Stimulated activated CD4-positive, alpha-beta T cell treated with anti-CD3 and anti-CD28 coated beads, Interleukin-12 subunit alpha, Interleukin-12 subunit beta, amount 100 ng/mL, for 48 hours (primary cell): ENCODE measurements at regions not wholly inside any gene's neighbourhood (a gene's known extent, or its start where the extent isn't known, plus 50 kb on each side); places are given as distances from the start of the nearest gene placed in this dataset.

ENCODE experiments used
- DNase-seq, 3 donors: peaks; one replicate each; pipeline ENCODE4 v3.0.0-alpha.2; 2020; ENCODE audit warnings: low read depth in 2 of 3, low spot score in 1 of 3

DNA sequence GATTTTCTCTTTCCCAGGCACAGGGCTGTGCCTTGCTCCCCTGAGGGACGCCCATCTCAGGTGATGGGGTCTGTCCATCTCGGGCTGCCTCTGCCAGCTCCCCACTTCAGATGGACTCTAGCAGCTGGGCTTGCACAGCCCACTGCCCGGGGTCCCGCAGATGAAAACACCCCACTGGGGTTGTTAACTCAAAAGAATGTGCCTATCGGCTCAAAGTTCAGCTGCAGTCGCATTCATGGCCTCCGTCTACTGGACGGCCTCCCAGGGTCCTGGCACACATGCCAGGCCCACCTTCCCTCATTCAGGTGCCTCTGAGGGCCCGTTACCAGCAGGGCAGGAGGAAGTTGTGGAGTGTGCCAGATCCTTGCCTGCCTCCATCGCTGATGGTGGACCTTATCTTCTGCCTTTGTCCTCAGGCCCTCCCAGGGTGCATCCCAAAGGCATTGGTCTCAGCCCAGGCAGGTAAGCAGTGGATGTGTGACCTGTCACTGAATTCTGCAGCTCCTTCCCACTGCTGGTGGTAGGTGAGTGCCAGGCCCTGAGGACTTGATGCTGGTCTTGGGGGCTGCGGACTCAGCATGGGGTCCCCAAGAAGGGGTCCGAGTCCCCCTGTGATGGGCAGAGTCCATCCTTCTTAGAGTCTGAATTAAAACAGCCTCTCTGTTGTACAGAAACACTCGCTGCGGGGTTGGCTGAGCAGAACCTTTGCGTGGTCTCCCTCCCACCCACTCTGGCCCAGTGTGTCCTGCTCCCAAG, 324.6 kb upstream of the DIO3 start:
- no peak for DNase-seq

- DNase-seq, result no peak
These were observed 324.1 kb upstream of the DIO3 start for GRCh38 chr14:101237252-101237616.

DNA sequence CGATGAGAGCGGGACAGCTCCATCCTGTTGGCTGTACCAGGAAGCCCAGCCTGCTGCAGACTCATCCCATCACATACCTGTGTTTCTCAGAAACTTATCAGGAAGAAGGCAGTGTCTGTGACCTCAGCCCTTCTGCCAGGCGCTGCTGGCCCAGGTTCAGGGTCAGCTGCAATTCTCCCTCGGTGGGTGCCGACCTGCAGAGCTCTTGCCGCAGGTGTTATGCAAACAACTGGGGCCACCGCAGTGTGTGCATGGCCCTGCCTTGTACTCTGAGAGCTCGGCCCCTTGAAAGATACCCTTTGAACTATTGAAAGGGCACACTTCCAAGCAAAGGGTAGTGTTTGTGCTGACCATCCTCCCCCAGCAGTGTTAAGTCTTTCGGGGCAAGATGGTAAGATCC, 322.2 kb upstream of the DIO3 start:
- DNase-seq, result no peak

GRCh38 chr14:101241147-101241546, 320.1 kb upstream of the DIO3 start:
- no peak for DNase-seq

GRCh38 chr14:101241807-101242278, 319.5 kb upstream of the DIO3 start:
- no peak for DNase-seq

DNA sequence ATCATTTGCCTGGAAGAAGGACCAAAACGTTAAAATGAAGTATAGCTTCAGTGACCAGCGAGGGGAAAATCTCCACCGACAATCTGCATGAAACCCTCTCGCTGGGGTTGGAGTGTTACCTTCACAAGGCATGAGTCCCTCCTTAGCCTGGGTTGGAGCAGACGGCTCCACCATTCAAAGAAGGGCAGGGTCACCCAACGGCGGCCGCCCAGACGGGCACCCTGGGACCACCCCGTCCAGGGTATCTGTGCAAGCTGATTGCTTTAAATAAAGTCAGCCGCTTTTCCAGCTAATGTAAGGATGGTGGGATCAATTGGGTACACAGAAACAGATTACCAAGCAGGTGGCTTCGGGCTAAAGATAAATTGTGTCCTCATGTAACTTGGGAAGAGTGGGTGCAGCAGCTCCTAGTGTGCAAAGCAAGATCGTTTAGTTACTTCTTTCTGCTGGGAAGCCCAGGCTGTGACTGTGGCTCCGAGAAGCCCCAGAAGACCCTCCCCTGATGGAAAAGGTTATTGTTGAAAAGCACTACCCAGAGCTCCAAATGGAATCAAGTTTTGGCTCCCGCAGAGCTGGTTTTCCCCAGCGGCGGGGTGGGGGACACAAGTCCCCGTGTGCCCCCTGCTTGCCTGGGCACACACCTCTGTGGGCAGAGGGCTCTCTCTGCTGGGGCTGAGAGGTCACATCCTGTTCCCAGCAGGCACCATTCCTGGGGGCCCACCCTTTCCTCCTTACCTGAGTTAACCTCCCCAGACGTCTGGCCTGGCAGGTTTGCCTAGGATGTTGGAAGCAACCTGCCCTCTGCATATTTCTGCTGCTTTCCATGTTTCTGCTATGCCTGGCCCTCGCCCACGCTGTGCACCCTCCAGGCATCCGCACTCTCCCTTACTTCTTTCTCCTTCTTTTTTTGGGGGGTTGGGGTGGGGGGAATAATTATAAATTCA, 318.6 kb upstream of the DIO3 start:
- no peak for DNase-seq

DNA sequence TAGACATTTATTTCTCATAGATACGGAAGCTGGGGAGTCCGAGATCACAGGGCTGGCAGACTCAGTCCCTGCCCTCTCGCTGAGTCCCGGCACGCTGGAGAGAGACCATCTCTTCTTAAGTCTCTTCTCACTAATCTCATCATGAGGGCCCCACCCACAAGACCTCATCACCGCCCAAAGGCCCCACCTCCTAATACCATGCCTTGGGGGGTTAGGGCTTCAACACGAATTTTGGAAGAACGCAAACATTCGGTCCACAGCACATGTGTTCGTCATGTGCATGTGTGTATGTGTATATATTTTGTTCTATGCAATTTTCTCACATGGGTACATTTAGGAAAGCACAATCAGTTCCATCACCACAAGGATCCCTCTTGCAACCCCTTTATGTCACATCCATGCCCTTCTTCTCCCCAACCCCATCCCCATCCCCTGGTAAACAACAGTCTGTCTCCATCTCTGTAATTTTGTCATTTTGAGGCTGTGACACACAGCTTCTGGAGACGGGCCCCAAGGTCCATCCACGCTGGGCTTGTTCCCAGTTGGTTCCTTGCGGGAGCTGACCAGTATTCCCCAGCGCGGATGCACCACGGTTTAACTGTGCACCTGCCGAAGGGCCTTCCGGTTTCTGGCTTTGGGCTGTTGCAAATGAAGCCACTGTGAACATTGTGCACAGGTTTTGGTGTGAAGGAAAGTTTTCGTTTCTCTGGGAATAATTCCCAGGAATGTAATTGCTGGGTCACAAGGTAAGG, 317.5 kb upstream of the DIO3 start:
- no peak for DNase-seq

- no peak for DNase-seq
These were observed 314.1 kb upstream of the DIO3 start for GRCh38 chr14:101246894-101247841.

DNA sequence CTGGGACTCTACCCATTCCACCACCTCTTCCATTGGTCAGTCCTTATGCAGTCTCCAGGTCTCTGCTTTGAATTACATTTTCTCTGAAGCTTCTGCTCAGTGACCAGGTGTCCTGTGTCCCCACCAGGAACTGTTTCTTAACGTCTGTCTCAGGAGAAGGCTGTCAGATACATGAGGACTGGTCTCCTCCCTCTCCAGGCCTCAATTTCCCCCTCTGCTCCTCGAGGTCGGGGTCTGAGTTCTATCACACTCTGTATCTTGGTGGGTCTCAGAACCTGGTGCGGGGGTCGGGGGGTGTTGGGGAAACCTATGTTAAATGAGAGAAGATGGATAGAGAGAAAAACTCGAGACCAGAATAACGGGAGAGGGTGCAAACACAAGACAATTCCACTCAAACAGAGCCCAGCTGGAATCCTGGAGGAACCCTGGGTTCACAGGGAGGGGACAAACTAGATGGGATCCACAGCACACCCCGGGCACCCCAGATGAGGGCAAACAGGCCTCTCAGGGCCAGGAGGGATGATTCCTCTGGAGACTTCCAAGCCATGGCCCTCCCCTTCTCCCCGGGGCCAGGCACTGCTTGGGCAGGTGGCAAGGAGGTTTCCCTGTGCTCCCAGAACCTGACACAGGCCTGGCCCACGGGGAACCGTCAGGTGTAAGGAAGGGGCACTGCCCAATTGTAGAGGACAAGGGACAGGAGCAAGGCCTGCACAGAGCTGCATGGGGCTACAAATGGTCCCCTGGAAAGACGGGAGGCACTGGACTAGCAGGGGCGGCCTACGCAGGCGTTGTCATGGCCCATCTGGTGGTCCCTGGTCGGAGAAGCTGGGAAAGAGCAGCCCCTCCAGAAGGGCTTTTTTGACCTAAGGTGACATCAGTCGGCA, 313.2 kb upstream of the DIO3 start:
- no peak for DNase-seq

DNA sequence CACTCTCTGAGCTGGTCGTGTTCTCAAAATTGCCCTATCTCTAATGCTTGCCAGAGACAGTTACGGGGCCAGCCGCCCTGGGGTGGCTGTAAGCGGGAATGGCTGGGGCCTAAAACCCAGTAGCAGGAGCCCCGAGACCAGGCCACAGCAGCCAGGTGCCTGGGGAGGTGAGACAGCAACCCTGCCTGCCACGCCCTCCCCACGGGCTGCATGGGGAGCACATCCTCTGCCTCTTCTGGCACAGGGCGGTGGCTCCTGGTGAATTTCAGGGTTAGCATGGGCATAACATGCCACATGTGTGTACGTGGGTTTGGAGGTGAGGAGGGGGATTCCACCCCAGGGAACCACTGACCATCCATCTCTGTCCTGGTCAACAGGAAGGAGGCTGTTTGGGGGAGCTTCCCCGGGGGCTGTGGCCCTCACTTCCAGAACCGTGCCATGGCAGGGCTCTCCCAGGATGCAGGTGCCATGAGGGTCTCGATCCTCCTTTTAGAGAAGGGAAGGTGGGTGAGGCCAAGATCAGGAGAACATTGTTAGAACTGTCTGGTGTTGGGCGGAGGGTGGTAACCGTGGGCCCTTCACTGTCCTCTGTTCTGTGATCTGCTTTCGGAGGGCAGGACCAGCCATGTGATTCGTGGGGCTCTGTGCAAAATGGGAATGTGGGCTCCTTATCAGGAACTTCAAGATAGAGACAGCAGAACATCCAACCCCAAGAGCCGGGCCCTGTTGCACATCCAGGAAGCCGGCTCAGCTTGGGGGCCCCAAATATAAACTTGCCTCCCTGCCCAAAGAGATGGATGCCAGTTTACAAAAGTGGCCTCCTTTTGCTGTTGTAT, 312.2 kb upstream of the DIO3 start:
- DNase-seq, result no peak

DNA sequence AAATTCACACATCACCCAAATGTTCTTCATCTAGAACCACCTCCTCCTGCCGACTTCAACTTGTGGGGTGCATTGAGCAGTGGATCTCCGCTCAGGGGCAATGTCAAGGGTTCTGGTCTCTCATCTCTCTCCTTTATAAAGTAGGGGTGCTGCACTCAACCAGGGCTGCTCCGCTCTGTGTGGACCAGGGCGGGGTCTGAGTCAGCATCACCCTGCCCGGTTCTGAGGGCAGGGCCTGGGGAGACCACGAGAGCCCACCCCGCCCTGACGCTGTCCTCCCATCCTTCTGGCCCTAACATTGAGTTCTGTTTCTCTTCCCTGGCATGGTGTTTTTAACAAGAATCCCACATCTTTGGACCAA, 311.6 kb upstream of the DIO3 start:
- DNase-seq, result no peak

GRCh38 chr14:101250336-101250947, 310.9 kb upstream of the DIO3 start:
- DNase-seq, result no peak

DNA sequence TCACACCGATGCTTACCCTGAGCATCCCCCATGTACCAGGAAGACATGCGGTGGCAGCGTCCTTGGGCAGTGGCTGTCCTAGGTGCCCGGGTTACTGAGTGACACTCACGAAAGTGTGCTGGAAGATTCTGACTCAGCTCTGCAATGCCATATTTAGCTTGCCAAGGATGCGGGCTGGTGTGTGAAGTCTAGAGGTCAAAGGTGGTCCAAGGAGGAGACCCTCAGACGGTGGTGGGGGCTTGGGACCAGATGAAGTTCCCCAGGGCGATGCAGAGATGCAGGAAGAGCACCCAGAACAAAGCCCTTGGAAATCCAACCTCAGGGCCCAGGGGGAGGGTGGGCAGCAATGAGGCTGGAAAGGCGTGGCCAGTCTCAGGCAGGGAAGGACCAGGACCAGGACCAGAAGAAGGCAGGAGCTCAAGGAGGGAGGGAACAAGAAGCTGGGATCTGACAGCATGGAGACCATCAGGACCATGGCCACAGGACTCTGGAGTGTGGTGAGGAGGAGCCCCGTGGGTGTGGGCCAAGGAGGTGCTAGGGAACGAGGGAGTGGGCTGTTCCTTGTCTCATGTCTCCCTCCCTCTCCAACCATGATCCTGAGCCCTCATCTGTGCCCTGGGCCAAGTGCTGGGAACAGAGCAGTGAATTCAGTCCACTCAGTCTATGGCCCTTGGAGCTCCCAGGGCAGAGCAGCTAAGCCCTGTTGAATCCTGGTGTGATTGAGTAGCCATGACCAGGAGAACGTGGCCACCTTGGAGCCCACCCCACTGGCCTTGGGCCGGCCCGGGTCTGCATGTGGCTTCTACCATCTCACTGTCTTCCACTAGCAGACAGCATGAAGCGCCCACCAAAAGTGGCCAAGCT, 310.1 kb upstream of the DIO3 start:
- no peak for DNase-seq

- DNase-seq, result no peak
These were observed 309.4 kb upstream of the DIO3 start for GRCh38 chr14:101251812-101252442.

GRCh38 chr14:101252443-101253214, 308.7 kb upstream of the DIO3 start:
- DNase-seq, result no peak

- DNase-seq, result no peak
These were observed 307.3 kb upstream of the DIO3 start for GRCh38 chr14:101253948-101254347.
